ENCODE measurements at regions not wholly inside any gene's neighbourhood (a gene's known extent, or its start where the extent isn't known, plus 50 kb on each side); places are given as distances from the start of the nearest gene placed in this dataset.

DNA sequence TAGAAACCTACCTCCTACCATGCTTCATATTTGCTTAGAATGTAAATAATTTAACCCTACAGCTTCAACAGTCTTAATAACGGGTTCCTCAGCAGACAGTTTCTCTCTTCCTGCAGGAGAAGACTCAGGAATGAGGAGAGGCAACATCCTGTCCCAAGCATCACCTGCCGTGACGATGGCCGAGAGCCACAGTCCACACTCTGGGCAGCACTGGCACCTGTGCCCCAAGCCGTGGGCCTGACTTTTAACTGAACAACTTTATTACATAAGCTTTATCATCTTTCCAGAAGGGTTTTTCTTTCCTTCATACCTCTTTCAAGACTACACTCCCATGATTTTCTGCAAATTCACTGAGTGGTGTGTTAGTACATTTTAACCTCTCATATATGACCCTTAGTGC lies 856.0 kb downstream of the GALR1 start:
- no peak overlapping the region for H3K4me3 ChIP-seq (ENCODE audit: low read length in 2 of 2)
- no peak overlapping the region for H3K27ac ChIP-seq (ENCODE audit: low read length)
- no peaks in the 10 kb centered on the region for H3K4me1 ChIP-seq (ENCODE audit: control insufficient read depth, insufficient read depth, low read length)
- H3K9ac ChIP-seq (ENCODE audit: low read length in 2 of 2) = no peak overlapping the region
- peaks cover 0 to 2% of the 10 kb centered on the region in 2 donors for H3K27me3 ChIP-seq (ENCODE audit: control insufficient read depth in 1 of 2, insufficient read depth in 2 of 2, low read length in 2 of 2)
- H3K36me3 ChIP-seq (ENCODE audit: control insufficient read depth in 2 of 2, insufficient read depth in 2 of 2, low read length in 2 of 2) = no peaks in the 10 kb centered on the region
- no peaks in the 10 kb centered on the region for H3K9me3 ChIP-seq (ENCODE audit: control insufficient read depth in 2 of 2, low read length in 2 of 2)

DNA sequence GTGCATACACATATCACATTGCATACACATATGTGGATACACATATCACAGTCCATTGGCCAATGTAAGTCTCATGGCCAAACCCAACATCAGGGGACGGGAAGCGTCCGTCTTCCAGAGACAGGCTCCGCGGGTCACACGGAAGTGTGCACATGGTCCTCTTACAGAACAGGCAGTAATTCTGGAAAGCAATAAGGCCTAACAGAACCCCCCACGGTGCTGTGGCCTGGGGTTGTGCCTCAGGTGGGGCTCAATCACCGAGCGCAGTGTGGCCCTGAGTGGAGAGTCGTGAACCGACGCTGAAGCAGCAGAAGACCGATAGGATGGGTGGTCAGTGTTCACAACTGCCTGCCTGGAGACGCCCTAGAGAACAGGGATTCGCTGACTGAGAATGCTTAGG lies 857.3 kb downstream of the GALR1 start:
- Histone ChIP-seq H3K36me3 (ENCODE audit: control insufficient read depth in 2 of 2, insufficient read depth in 2 of 2, low read length in 2 of 2) (no peaks in the 10 kb centered on the region), H3K27me3 (ENCODE audit: control insufficient read depth in 1 of 2, insufficient read depth in 2 of 2, low read length in 2 of 2) (peaks cover 0 to 2% of the 10 kb centered on the region in 2 donors), H3K9ac (ENCODE audit: low read length in 2 of 2) (no peak overlapping the region), H3K9me3 (ENCODE audit: control insufficient read depth in 2 of 2, low read length in 2 of 2) (no peaks in the 10 kb centered on the region), H3K4me1 (ENCODE audit: control insufficient read depth, insufficient read depth, low read length) (no peaks in the 10 kb centered on the region), H3K27ac (ENCODE audit: low read length) (no peak overlapping the region), H3K4me3 (ENCODE audit: low read length in 2 of 2) (no peak overlapping the region)

DNA sequence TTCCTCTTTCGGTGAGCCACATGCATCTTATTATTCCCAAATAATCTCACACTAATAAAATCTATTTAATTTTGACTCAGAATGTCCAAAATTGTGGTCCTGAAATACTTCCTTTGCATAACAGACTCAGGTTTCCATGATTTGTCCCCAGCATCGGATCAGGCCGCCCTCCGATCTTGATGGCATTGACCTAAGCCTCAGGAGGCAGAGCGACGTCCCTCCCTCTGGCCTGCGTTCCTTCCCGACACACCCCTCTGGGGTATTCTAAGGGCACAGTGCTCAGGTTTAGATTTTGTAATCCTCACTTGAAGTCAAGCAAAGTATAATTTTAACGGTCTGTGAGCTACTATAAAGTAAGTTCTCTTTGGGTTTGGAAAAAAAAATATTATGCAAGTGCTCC lies 857.7 kb downstream of the GALR1 start:
- H3K36me3 ChIP-seq (ENCODE audit: control insufficient read depth in 2 of 2, insufficient read depth in 2 of 2, low read length in 2 of 2) = no peaks in the 10 kb centered on the region
- H3K9me3 ChIP-seq (ENCODE audit: control insufficient read depth in 2 of 2, low read length in 2 of 2) = no peaks in the 10 kb centered on the region
- no peak overlapping the region for H3K9ac ChIP-seq (ENCODE audit: low read length in 2 of 2)
- no peak overlapping the region for H3K4me3 ChIP-seq (ENCODE audit: low read length in 2 of 2)
- peaks cover 0 to 2% of the 10 kb centered on the region in 2 donors for H3K27me3 ChIP-seq (ENCODE audit: control insufficient read depth in 1 of 2, insufficient read depth in 2 of 2, low read length in 2 of 2)
- H3K27ac ChIP-seq (ENCODE audit: low read length) = no peak overlapping the region
- H3K4me1 ChIP-seq (ENCODE audit: control insufficient read depth, insufficient read depth, low read length) = no peaks in the 10 kb centered on the region

DNA sequence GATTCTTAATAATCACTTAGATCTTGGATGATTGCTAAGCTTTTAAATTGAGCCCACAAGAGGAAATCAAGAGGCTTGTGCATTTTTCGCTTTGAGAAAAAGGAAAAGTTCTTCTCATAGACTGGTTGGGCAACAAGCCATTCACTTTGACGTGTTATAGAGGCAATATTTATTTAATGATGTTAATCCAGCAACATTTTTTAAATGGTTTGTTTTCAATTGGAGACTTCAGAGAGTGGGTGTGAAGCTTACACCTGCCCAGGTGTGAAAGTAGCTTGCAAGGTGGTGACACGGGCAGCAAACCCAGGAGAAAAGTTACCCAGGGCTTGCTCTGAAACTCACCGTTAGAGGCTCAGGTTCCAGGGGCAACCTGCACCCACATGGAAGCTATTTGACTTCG lies 858.9 kb downstream of the GALR1 start:
- no peaks in the 10 kb centered on the region for H3K36me3 ChIP-seq (ENCODE audit: control insufficient read depth in 2 of 2, insufficient read depth in 2 of 2, low read length in 2 of 2)
- H3K4me3 ChIP-seq (ENCODE audit: low read length in 2 of 2) = no peak overlapping the region
- H3K27ac ChIP-seq (ENCODE audit: low read length) = no peak overlapping the region
- H3K9me3 ChIP-seq (ENCODE audit: control insufficient read depth in 2 of 2, low read length in 2 of 2) = no peaks in the 10 kb centered on the region
- no peaks in the 10 kb centered on the region for H3K4me1 ChIP-seq (ENCODE audit: control insufficient read depth, insufficient read depth, low read length)
- peaks cover 0 to 2% of the 10 kb centered on the region in 2 donors for H3K27me3 ChIP-seq (ENCODE audit: control insufficient read depth in 1 of 2, insufficient read depth in 2 of 2, low read length in 2 of 2)
- no peak overlapping the region for H3K9ac ChIP-seq (ENCODE audit: low read length in 2 of 2)

DNA sequence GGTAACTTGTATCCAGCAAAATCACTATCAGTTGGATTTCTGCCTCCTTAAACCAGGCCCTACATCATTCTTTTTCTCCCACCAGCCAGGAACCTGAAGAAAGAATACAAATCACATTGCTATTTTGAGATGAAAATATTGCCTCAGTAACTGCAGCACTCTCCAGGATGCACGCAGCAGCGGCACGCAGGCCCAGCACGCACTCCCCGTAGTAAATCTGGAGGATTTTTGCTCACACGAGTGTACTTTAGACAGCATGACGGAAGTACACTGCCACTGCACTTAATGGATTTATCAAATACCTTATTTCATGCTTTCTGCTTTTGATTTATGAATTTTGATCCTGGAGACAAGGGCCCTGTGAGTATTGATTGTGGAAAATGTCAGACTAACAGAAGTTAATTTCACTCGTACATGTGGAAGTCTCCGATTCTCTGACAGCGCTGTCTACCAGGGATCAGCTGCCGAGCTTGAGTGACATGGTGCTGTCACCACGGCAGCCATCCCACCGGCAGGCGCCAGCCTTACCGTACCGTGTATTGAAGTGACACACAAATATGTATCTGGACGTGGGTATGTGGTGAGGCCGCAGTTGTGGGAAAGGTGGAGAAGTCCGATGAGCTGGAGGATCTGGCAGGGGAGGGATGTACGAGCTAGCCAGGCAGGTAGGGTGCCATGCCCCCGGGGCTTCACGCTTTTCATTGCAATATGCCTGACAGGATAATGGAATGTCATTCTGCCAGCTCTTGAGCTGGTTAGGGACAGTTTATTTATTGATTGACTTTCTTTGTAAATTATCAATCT lies 863.7 kb downstream of the GALR1 start:
- H3K27ac ChIP-seq (ENCODE audit: low read length) = no peak overlapping the region
- H3K9ac ChIP-seq (ENCODE audit: low read length in 2 of 2) = no peak overlapping the region
- no peak overlapping the region for H3K4me3 ChIP-seq (ENCODE audit: low read length in 2 of 2)
- no peaks in the 10 kb centered on the region for H3K36me3 ChIP-seq (ENCODE audit: control insufficient read depth in 2 of 2, insufficient read depth in 2 of 2, low read length in 2 of 2)
- H3K27me3 ChIP-seq (ENCODE audit: control insufficient read depth in 1 of 2, insufficient read depth in 2 of 2, low read length in 2 of 2) = peaks cover 0 to 2% of the 10 kb centered on the region in 2 donors
- no peaks in the 10 kb centered on the region for H3K4me1 ChIP-seq (ENCODE audit: control insufficient read depth, insufficient read depth, low read length)
- H3K9me3 ChIP-seq (ENCODE audit: control insufficient read depth in 2 of 2, low read length in 2 of 2) = no peaks in the 10 kb centered on the region

DNA sequence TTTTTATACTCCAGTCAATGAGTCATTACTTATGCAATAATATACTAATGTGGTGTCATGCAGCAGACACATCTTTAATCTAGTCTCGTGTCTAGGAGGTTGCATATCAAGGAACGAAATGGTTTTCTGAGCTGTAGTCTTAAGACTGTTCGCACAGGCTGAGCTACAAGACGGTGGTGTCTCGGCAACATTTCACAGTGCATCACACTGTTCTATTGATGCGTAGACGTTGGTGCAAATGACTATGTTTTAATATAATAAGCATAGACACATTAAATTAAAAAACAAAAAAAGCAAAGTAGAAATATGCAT lies 864.2 kb downstream of the GALR1 start:
- no peaks in the 10 kb centered on the region for H3K9me3 ChIP-seq (ENCODE audit: control insufficient read depth in 2 of 2, low read length in 2 of 2)
- H3K4me3 ChIP-seq (ENCODE audit: low read length in 2 of 2) = no peak overlapping the region
- no peaks in the 10 kb centered on the region for H3K4me1 ChIP-seq (ENCODE audit: control insufficient read depth, insufficient read depth, low read length)
- H3K36me3 ChIP-seq (ENCODE audit: control insufficient read depth in 2 of 2, insufficient read depth in 2 of 2, low read length in 2 of 2) = no peaks in the 10 kb centered on the region
- H3K27ac ChIP-seq (ENCODE audit: low read length) = no peak overlapping the region
- H3K9ac ChIP-seq (ENCODE audit: low read length in 2 of 2) = no peak overlapping the region
- peaks cover 0 to 2% of the 10 kb centered on the region in 2 donors for H3K27me3 ChIP-seq (ENCODE audit: control insufficient read depth in 1 of 2, insufficient read depth in 2 of 2, low read length in 2 of 2)

DNA sequence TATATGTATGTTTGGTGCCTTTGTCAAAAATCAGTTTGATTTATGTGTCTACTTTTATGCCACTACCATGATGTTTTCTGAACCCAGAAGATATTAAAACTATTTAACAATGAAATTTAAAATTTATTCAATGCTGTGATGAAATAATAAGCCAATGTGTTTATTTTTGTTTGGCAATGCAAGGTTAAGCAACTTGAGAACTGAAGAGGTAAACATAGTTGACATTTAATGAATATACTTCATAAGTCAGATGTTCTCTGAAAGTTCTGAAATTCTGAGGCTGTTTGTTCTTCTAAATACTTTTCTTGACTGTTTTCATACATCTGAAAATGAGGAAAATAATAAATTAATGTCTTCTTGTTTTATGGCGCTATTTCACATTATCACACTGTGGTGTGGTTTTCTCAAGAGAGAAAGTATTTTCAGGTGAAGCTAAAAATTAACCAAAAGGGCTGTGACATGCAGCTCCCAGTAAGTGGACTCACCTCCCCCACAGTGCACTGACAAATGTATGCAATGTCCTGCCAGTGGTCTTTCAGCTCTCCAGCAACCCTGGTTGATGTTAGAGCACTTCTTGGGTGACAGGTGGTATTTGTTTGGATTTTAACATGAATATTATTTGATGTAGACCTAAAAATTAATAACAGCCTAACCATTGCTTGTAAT lies 863.6 kb upstream of the SALL3 start:
- no peaks in the 10 kb centered on the region for H3K36me3 ChIP-seq (ENCODE audit: control insufficient read depth in 2 of 2, insufficient read depth in 2 of 2, low read length in 2 of 2)
- H3K9me3 ChIP-seq (ENCODE audit: control insufficient read depth in 2 of 2, low read length in 2 of 2) = peaks cover 0 to 5% of the 10 kb centered on the region in 2 donors
- H3K27me3 ChIP-seq (ENCODE audit: control insufficient read depth in 1 of 2, insufficient read depth in 2 of 2, low read length in 2 of 2) = no peaks in the 10 kb centered on the region
- no peaks in the 10 kb centered on the region for H3K4me1 ChIP-seq (ENCODE audit: control insufficient read depth, insufficient read depth, low read length)
- no peak overlapping the region for H3K27ac ChIP-seq (ENCODE audit: low read length)
- H3K9ac ChIP-seq (ENCODE audit: low read length in 2 of 2) = no peak overlapping the region
- no peak overlapping the region for H3K4me3 ChIP-seq (ENCODE audit: low read length in 2 of 2)

DNA sequence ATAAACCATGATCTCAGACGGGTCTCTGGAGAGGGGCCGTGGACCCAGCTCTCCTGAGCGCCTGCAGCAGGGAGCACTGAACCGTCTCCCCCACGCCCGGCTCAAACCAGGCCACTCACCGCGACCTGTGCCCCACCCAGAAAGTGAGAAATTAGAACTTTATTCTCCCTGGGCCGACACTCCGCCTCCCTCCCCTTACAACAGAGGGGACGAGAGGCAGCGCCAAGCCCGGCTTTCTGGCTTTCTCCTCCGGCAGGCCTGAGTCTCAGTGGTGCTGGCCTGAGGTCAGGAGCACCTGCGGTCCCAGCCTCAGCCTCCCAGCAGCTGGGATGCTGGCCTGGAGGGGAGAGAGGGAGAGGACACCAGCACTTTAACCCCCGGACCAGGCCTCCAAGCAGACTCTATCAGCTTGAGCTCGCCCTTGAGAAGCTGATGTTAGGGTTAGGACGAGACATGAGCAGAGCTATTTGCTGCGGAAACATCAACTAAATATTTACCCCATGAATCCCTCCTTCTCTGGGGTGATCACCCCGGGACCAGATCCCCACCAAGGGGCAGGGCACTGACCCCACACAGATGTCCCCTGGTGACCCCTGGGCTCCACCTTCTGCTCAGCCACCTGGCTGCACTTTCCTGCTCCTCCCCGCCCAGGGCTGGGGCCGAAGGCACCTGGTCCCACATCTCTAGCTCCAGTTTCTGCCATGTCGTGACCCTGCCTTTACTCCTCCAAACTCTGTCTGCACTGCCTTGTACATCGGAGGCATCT lies 856.3 kb upstream of the SALL3 start:
- H3K27ac ChIP-seq (ENCODE audit: low read length) = no peak overlapping the region
- H3K9ac ChIP-seq (ENCODE audit: low read length in 2 of 2) = no peak overlapping the region
- H3K4me1 ChIP-seq (ENCODE audit: control insufficient read depth, insufficient read depth, low read length) = no peaks in the 10 kb centered on the region
- no peak overlapping the region for H3K4me3 ChIP-seq (ENCODE audit: low read length in 2 of 2)
- H3K27me3 ChIP-seq (ENCODE audit: control insufficient read depth in 1 of 2, insufficient read depth in 2 of 2, low read length in 2 of 2) = peaks cover 0 to 3% of the 10 kb centered on the region in 2 donors
- peaks cover 3 to 5% of the 10 kb centered on the region in 2 donors for H3K9me3 ChIP-seq (ENCODE audit: control insufficient read depth in 2 of 2, low read length in 2 of 2)
- no peaks in the 10 kb centered on the region for H3K36me3 ChIP-seq (ENCODE audit: control insufficient read depth in 2 of 2, insufficient read depth in 2 of 2, low read length in 2 of 2)

DNA sequence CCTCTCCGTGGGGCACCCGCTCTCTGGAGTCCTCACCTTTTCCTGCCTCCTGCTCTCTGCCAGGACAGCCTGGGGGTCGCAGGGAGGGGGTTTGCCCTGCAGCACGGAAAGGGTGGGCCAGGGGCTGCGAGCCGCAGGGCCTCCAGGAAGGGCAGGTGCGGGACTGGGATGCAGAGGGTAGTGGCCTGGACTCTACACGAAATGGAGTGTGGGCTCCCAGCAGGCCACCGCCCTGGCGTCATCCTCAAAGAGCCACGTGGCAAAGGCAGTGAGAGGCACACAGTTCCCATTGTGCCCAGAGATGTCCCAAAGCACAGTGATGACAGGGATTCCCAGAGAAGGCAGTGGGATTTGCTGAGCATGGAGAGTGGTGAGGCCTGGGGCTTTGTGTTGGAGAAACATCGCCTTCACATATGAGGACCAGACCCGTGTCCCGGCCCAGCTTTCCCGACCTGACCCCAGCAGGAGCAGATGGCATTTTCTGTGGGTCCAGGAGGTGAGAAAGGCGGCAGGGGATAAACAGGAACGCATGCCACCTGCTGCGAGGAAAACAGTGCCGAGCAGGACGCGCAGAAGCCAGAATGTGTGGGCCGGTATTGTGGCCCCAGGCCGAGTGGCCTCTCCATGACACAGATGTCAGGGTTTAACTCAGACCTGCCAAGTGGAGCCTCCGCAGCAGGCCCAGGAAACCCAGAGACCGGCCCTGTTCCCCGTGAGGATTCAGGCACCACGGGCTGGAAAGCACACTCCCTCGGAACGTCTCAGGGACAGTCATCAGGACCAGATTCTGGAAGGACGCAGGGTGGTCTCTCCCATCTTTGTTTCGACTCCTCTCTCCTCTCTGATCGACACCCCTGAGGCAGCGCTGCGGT lies 855.5 kb upstream of the SALL3 start:
- Histone ChIP-seq H3K4me1 (ENCODE audit: control insufficient read depth, insufficient read depth, low read length) (no peaks in the 10 kb centered on the region), H3K27me3 (ENCODE audit: control insufficient read depth in 1 of 2, insufficient read depth in 2 of 2, low read length in 2 of 2) (peaks cover 0 to 5% of the 10 kb centered on the region in 2 donors), H3K36me3 (ENCODE audit: control insufficient read depth in 2 of 2, insufficient read depth in 2 of 2, low read length in 2 of 2) (no peaks in the 10 kb centered on the region), H3K4me3 (ENCODE audit: low read length in 2 of 2) (no peak overlapping the region), H3K9me3 (ENCODE audit: control insufficient read depth in 2 of 2, low read length in 2 of 2) (peaks cover 3 to 5% of the 10 kb centered on the region in 2 donors), H3K9ac (ENCODE audit: low read length in 2 of 2) (no peak overlapping the region), H3K27ac (ENCODE audit: low read length) (no peak overlapping the region)

DNA sequence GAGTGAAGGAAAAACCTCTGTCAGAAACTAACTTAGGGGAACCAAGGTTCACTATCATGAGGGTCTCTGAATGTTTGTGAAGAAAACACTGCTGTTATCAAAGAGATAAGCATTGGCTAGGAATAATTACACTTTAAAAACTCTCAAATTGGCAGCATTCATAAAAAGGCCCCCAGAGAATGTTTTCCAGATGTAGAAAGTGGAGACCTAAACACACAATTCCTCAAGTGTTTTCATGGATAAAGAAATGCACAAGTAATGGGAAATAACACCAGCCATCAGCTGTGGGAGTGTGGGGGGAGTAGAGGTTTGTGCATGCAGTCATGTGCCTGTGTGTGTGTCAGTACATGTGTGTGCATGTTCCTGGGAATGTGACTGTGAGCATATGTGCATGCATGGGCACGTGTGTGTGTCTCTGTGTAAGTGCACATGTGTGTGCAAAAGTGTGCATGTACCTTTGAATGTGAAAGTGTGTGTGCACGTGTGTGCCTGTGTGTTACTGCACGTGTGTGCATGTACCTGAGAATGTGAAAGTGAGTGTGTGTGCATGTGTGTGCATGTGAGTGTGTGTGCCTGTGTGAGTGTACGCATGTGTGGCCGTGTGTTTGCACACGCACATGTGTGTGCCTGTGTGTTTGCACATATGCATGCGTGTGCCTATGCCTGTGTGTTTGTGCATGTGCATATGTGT lies 854.3 kb upstream of the SALL3 start:
- Histone ChIP-seq H3K4me1 (ENCODE audit: control insufficient read depth, insufficient read depth, low read length) (no peaks in the 10 kb centered on the region), H3K36me3 (ENCODE audit: control insufficient read depth in 2 of 2, insufficient read depth in 2 of 2, low read length in 2 of 2) (no peaks in the 10 kb centered on the region), H3K27me3 (ENCODE audit: control insufficient read depth in 1 of 2, insufficient read depth in 2 of 2, low read length in 2 of 2) (peaks cover 0 to 6% of the 10 kb centered on the region in 2 donors), H3K4me3 (ENCODE audit: low read length in 2 of 2) (no peak overlapping the region), H3K27ac (ENCODE audit: low read length) (no peak overlapping the region), H3K9me3 (ENCODE audit: control insufficient read depth in 2 of 2, low read length in 2 of 2) (peaks cover under 1 to 3% of the 10 kb centered on the region in 2 donors), H3K9ac (ENCODE audit: low read length in 2 of 2) (no peak overlapping the region)

All from stomach smooth muscle (tissue), 2 donors.